Mucosa of stomach (tissue), 1 donor: ENCODE measurements at regions not wholly inside any gene's neighbourhood (a gene's known extent, or its start where the extent isn't known, plus 50 kb on each side); places are given as distances from the start of the nearest gene placed in this dataset.
"Not testable (repeated sequence)": the region's sequence is repeated elsewhere in the genome, so short reads cannot be mapped to it uniquely, and the experiment has no call there.

ENCODE experiments used
- H3K27me3 ChIP-seq: one replicate; pipeline ENCODE4 v1.7.0; 2013; ENCODE audit warnings: mild to moderate bottlenecking, low read length; ENCODE audit not compliant: control insufficient read depth, insufficient read depth
- H3K36me3 ChIP-seq: one replicate; pipeline ENCODE4 v1.7.0; 2013; ENCODE audit warnings: low read length; ENCODE audit not compliant: control insufficient read depth, insufficient read depth
- H3K4me1 ChIP-seq: one replicate; pipeline ENCODE4 v1.7.0; 2013; ENCODE audit warnings: mild to moderate bottlenecking, low read length; ENCODE audit not compliant: control insufficient read depth, insufficient read depth
- H3K4me3 ChIP-seq: one replicate; pipeline ENCODE4 v1.7.0; 2013; ENCODE audit warnings: low read length
- H3K9ac ChIP-seq: one replicate; pipeline ENCODE4 v1.7.0; 2013; ENCODE audit warnings: mild to moderate bottlenecking, low read length, moderate library complexity
- H3K9me3 ChIP-seq: one replicate; pipeline ENCODE4 v1.7.0; 2013; ENCODE audit warnings: mild to moderate bottlenecking, low read length, moderate library complexity; ENCODE audit not compliant: control insufficient read depth
- donor health status: Pancreatic carcinoma.

GRCh38 chr2:147439986-147440385, 404.8 kb upstream of the ACVR2A start:
- Histone ChIP-seq H3K27me3 (no peaks in the 10 kb centered on the region), H3K9me3 (no peaks in the 10 kb centered on the region)

GRCh38 chr2:147438882-147439281, 405.9 kb upstream of the ACVR2A start:
- Histone ChIP-seq H3K9ac (no peak overlapping the region), H3K27me3 (no peaks in the 10 kb centered on the region), H3K36me3 (no peaks in the 10 kb centered on the region), H3K9me3 (no peaks in the 10 kb centered on the region), H3K4me3 (no peak overlapping the region), H3K4me1 (peaks cover 18% of the 10 kb centered on the region)

More at GRCh38 chr2:147439986-147440385, 404.8 kb upstream of the ACVR2A start:
- Histone ChIP-seq H3K4me3 (no peak overlapping the region), H3K36me3 (no peaks in the 10 kb centered on the region), H3K9ac (no peak overlapping the region), H3K4me1 (peaks cover 18% of the 10 kb centered on the region)

- H3K27me3 ChIP-seq, result no peaks in the 10 kb centered on the region
- H3K9me3 ChIP-seq, result no peaks in the 10 kb centered on the region
- H3K4me1 ChIP-seq, result peaks cover 12% of the 10 kb centered on the region
- H3K9ac ChIP-seq, result no peak overlapping the region
- no peak overlapping the region for H3K4me3 ChIP-seq
- no peaks in the 10 kb centered on the region for H3K36me3 ChIP-seq
These were observed 411.0 kb upstream of the ACVR2A start for GRCh38 chr2:147433822-147434221.

- Histone ChIP-seq H3K36me3 (no peaks in the 10 kb centered on the region), H3K9ac (no peak overlapping the region), H3K9me3 (no peaks in the 10 kb centered on the region), H3K4me3 (no peak overlapping the region), H3K27me3 (no peaks in the 10 kb centered on the region), H3K4me1 (peaks cover 10% of the 10 kb centered on the region)
These were observed 414.4 kb upstream of the ACVR2A start for GRCh38 chr2:147430408-147430807.

GRCh38 chr2:147428120-147428747, 416.6 kb upstream of the ACVR2A start:
- no peaks in the 10 kb centered on the region for H3K36me3 ChIP-seq
- H3K4me1 ChIP-seq, result peaks cover 23% of the 10 kb centered on the region
- H3K27me3 ChIP-seq, result no peaks in the 10 kb centered on the region
- no peak overlapping the region for H3K9ac ChIP-seq
- no peak overlapping the region for H3K4me3 ChIP-seq
- no peaks in the 10 kb centered on the region for H3K9me3 ChIP-seq

- H3K9me3 ChIP-seq, result no peaks in the 10 kb centered on the region
- no peak overlapping the region for H3K4me3 ChIP-seq
- H3K36me3 ChIP-seq, result no peaks in the 10 kb centered on the region
- H3K9ac ChIP-seq, result no peak overlapping the region
- no peaks in the 10 kb centered on the region for H3K27me3 ChIP-seq
- H3K4me1 ChIP-seq, result peaks cover 18% of the 10 kb centered on the region
These were observed 419.3 kb upstream of the ACVR2A start for GRCh38 chr2:147425437-147426029.

GRCh38 chr2:147424766-147425165, 420.1 kb upstream of the ACVR2A start:
- Histone ChIP-seq H3K9me3 (no peaks in the 10 kb centered on the region), H3K4me1 (peaks cover 16% of the 10 kb centered on the region), H3K4me3 (no peak overlapping the region), H3K36me3 (no peaks in the 10 kb centered on the region), H3K27me3 (no peaks in the 10 kb centered on the region), H3K9ac (no peak overlapping the region)

- H3K36me3 ChIP-seq, result no peaks in the 10 kb centered on the region
- H3K4me3 ChIP-seq, result no peak overlapping the region
- no peak overlapping the region for H3K9ac ChIP-seq
- H3K9me3 ChIP-seq, result no peaks in the 10 kb centered on the region
- no peaks in the 10 kb centered on the region for H3K27me3 ChIP-seq
- peaks cover 21% of the 10 kb centered on the region for H3K4me1 ChIP-seq
These were observed 423.7 kb upstream of the ACVR2A start for GRCh38 chr2:147420947-147421675.

- H3K27me3 ChIP-seq, result no peaks in the 10 kb centered on the region
- H3K4me3 ChIP-seq, result no peak overlapping the region
- no peak overlapping the region for H3K9ac ChIP-seq
- H3K9me3 ChIP-seq, result no peaks in the 10 kb centered on the region
- H3K4me1 ChIP-seq, result peaks cover 19% of the 10 kb centered on the region
- H3K36me3 ChIP-seq, result no peaks in the 10 kb centered on the region
These were observed 424.3 kb upstream of the ACVR2A start for GRCh38 chr2:147420517-147420916.

GRCh38 chr2:147416099-147416498, 428.7 kb upstream of the ACVR2A start:
- Histone ChIP-seq H3K4me3 (no peak overlapping the region), H3K36me3 (no peaks in the 10 kb centered on the region), H3K9me3 (no peaks in the 10 kb centered on the region), H3K27me3 (no peaks in the 10 kb centered on the region), H3K4me1 (peaks cover 5% of the 10 kb centered on the region), H3K9ac (no peak overlapping the region)

- H3K27me3 ChIP-seq, result not testable (repeated sequence)
These were observed 430.2 kb upstream of the ACVR2A start for GRCh38 chr2:147414656-147415055.

GRCh38 chr2:147408357-147408756, 436.5 kb upstream of the ACVR2A start:
- Histone ChIP-seq H3K9ac (no peak overlapping the region), H3K36me3 (no peaks in the 10 kb centered on the region), H3K4me3 (no peak overlapping the region), H3K4me1 (no peaks in the 10 kb centered on the region), H3K9me3 (no peaks in the 10 kb centered on the region), H3K27me3 (no peaks in the 10 kb centered on the region)

More at GRCh38 chr2:147414656-147415055, 430.2 kb upstream of the ACVR2A start:
- H3K36me3 ChIP-seq, H3K4me1 ChIP-seq, H3K9me3 ChIP-seq, H3K9ac ChIP-seq, H3K4me3 ChIP-seq: not testable (repeated sequence)
